NCI-H1105 (cell line): ENCODE measurements at regions not wholly inside any gene's neighbourhood (a gene's known extent, or its start where the extent isn't known, plus 50 kb on each side); places are given as distances from the start of the nearest gene placed in this dataset.

Experiments used
- DNase-seq: peaks from one replicate; lab custom pipeline; 2025; lab: John Stamatoyannopoulos, UW

- no peak for DNase-seq
These were observed 446.2 kb downstream of the PIK3C3 start for GRCh38 chr18:42401131-42401673.

DNA sequence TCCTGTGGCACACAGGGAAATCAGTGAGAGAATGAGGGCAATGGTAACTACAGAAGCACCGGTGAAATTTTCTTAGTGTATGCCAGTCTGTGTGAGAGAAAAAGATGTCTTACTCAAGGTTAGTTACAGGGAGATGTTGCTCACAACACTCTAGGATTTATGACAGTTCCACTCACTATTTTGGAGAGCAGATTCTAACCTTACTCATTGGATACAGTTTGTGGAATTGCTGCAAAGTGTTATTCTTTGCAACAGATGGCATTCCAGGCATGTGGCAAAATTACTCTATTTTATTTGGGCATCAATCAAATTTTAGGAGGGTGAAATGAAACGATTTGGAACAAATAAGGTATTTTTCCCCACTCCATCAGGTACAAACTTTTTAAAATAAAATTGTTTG, 449.1 kb downstream of the PIK3C3 start:
- no peak for DNase-seq

GRCh38 chr18:42409005-42409404, 454.0 kb downstream of the PIK3C3 start:
- no peak for DNase-seq

DNA sequence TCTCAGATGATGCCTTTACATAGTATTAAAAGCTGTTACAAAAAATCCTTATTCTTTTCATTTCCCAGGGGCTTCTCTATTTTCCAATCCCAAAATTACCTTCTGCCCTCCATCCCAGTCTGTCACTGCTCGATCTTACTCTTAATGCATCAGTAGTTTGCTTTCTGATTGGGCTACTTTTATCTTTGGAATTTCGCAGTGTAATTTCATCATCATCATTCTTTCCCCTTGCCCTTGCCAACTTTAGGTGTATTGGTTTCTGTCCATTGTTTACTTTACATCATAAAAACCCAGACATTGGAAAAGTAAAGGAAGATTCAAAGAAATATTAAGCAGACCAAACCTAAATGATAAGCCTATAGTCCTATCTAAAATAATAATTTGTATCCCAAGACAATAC, 457.2 kb downstream of the PIK3C3 start:
- no peak for DNase-seq

- no peak for DNase-seq
These were observed 457.9 kb downstream of the PIK3C3 start for GRCh38 chr18:42412896-42413295.

DNA sequence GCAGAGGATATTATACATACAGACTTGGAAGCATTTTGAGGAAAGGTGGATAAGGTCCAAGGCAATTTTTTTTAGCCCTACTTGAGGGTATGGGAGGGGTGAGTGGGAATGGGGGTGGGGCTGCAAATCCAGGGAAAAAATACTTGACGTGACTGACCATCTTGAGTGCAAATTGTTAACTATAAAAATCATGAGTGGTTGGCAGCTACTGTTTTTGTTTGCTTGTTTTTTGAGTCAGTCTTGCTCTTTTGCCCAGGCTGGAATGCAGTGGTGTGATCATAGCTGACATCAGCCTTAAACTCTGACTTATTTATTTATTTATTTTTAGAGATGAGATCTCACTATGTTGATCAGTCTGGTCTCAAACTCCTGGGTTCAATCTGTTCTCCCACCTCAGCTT, 458.8 kb downstream of the PIK3C3 start:
- no peak for DNase-seq

- no peak for DNase-seq
These were observed 459.9 kb downstream of the PIK3C3 start for GRCh38 chr18:42414756-42415454.

- no peak for DNase-seq
These were observed 462.2 kb downstream of the PIK3C3 start for GRCh38 chr18:42417189-42417588.

- no peak for DNase-seq
These were observed 463.1 kb downstream of the PIK3C3 start for GRCh38 chr18:42418121-42418520.

- no peak for DNase-seq
These were observed 470.0 kb downstream of the PIK3C3 start for GRCh38 chr18:42425025-42425424.

GRCh38 chr18:42426496-42427015, 471.5 kb downstream of the PIK3C3 start:
- DNase-seq, result no peak

DNA sequence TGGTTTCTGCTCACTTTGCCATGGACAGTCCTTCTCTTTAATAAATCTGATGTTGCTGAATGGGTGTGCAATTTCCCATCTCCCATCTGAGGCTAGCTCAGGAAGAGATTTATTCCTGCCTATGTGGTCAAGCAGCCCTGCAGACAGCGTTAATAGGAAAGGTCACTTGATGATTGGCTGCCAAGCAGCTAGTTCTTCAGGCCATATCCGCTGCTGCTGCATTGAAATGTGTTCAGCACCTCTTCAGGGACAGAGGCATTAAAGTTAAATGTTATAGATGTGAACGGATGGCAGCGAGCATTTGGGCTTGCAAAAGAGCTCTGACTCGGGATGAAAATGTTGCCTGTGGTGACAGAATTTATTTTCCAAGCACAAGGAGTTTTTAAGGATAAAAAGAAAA, 474.2 kb downstream of the PIK3C3 start:
- DNase-seq, result no peak

- no peak for DNase-seq
These were observed 481.3 kb downstream of the PIK3C3 start for GRCh38 chr18:42436222-42436765.

GRCh38 chr18:42437001-42437400, 482.0 kb downstream of the PIK3C3 start:
- no peak for DNase-seq

- no peak for DNase-seq
These were observed 482.6 kb downstream of the PIK3C3 start for GRCh38 chr18:42437646-42438045.

GRCh38 chr18:42442656-42443055, 487.6 kb downstream of the PIK3C3 start:
- no peak for DNase-seq

DNA sequence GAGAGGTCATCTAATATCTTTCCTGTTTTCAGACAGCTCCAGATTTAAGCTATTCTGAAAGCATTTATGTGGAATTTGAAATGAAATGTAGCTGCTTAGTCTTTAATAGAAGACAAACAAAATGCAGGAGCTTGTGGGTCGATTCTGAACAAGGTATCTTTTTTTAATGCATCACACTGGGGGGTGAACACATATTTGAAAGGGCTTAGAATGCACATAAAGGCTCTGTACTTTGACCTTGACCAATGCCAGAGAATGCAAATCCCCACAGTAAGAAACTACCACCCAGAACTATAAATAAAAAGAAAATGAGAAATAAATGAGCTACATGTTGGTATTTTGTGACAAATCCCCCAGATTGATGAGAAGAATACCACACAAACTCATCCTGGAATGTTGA, 489.3 kb downstream of the PIK3C3 start:
- DNase-seq, result no peak

GRCh38 chr18:42445359-42445758, 490.3 kb downstream of the PIK3C3 start:
- DNase-seq, result no peak

DNA sequence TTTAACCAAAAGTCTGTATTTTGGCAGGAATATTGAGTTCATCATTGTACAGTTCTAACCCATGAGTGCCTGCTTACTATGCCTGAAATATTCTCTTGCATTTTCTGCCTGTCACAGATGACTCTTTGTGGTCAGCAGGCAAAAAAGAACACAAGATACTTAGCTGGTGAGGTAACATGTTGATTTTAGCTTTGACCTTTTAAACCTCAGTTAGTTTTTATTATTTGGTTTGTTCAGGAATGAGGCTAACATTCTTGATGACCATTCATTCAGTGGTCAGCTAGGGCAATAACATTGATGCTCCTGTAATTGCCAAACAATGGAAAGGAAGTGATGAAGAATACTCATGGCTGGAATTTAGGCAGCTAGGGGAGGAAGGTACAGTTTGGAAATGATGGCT, 491.2 kb downstream of the PIK3C3 start:
- no peak for DNase-seq

GRCh38 chr18:42447688-42448087, 492.7 kb downstream of the PIK3C3 start:
- no peak for DNase-seq

DNA sequence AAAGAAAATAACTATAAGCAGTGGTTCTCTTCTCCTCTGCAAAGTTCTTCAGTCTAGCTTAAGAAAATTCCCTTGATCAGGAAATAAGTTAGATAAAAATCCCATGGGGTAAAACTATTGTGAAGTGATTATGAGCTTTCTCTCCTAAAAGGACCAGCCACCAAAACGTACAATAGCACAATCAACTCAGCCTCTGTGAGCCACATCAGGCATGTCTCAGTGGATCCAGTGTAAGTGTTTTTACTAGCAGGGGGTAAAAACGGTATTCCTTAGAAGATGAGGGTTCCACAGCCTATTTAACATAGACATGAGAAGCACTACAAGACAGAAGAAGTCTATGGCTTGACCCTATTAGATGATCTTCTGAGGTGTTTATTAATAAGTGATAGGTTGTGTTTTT, 503.2 kb downstream of the PIK3C3 start:
- DNase-seq, result no peak

DNA sequence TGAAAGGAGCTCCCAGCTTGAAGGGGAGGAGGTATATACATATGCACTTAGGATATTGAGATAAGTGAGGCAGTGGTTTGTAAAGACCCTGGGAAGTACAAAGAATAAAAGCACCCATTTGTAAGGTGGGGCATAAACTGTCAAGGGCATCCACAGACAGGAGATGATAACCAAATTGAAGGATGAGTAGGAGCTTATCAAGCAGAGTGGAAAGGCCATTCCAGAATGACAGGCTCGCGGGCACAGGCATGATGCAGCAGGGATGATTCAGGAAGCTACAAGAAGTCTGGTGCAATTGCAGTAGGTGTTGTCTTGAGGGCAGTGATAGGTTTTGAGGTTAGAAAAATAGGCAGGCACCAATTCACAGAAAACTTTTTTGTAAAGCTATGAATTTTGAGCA, 504.8 kb downstream of the PIK3C3 start:
- DNase-seq, result no peak

DNA sequence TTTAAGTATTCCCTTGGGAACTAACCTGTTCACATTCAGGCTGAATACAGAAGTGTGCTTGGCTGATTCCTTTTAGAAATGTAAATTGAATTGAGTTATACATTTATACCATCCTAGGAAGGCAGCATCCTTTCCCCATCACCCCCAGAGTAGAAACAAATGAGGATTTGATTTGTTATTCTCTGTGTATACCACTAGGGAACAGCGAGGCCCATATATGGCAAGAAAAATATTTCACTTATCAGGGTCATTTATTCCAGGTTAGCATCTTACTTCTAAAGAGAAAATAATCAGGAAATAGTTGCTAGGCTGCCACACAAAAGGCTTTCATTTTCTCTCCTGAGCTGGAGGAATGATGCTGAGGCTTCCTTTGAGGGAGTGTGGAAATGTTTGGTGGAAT, 516.9 kb downstream of the PIK3C3 start:
- no peak for DNase-seq

DNA sequence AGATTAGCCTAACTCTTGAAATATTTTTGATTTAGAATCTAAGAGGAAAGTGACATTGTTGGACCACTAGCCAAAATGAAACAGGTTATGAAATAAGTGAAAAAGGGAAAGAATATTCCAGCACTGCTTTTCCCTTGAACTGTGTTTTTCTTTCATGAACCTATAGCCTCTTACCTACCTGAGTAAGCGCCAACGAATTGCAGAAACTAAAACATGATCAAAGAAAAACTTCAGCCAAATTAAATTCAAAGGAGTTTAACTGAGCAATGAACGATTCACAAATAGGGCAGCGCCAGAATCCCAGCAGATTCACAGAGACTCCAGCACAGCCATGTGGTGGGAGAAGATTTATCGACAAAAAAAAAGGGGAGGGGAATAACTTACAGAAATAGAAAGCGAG, 518.6 kb downstream of the PIK3C3 start:
- DNase-seq, result no peak
